GM18909 (cell line): ENCODE measurements at regions not wholly inside any gene's neighbourhood (a gene's known extent, or its start where the extent isn't known, plus 50 kb on each side); places are given as distances from the start of the nearest gene placed in this dataset.

ENCODE experiments used
- ATAC-seq: cut with Tn5 transposase; IDR thresholded peaks from one replicate; pipeline ENCODE4 v1.9.1; 2021; ENCODE audit warnings: mild to moderate bottlenecking; ENCODE audit not compliant: unreplicated experiment, poor library complexity

- ATAC-seq = no peak
Observed at GRCh38 chr11:134481933-134482527, 70.0 kb upstream of the B3GAT1 start.

GRCh38 chr11:134481135-134481534 lies 69.1 kb upstream of the B3GAT1 start:
- ATAC-seq = no peak

- no peak for ATAC-seq
Observed at GRCh38 chr11:134480136-134480712, 68.2 kb upstream of the B3GAT1 start.

- ATAC-seq = no peak
Observed at GRCh38 chr11:134479206-134480135, 67.4 kb upstream of the B3GAT1 start.

- no peak for ATAC-seq
Observed at GRCh38 chr11:134478611-134479010, 66.6 kb upstream of the B3GAT1 start.

GRCh38 chr11:134478176-134478575 lies 66.1 kb upstream of the B3GAT1 start:
- no peak for ATAC-seq

- no peak for ATAC-seq
Observed at GRCh38 chr11:134477486-134477885, 65.4 kb upstream of the B3GAT1 start.

GRCh38 chr11:134476435-134477021 lies 64.5 kb upstream of the B3GAT1 start:
- no peak for ATAC-seq

- ATAC-seq = no peak
Observed at GRCh38 chr11:134475951-134476350, 63.9 kb upstream of the B3GAT1 start.

GRCh38 chr11:134474942-134475341 lies 62.9 kb upstream of the B3GAT1 start:
- no peak for ATAC-seq

- no peak for ATAC-seq
Observed at GRCh38 chr11:134474070-134474860, 62.2 kb upstream of the B3GAT1 start.

GRCh38 chr11:134471716-134472455 lies 59.8 kb upstream of the B3GAT1 start:
- ATAC-seq = no peak

- no peak for ATAC-seq
Observed at GRCh38 chr11:134471087-134471715, 59.2 kb upstream of the B3GAT1 start.

GRCh38 chr11:134470238-134470637 lies 58.2 kb upstream of the B3GAT1 start:
- no peak for ATAC-seq

GRCh38 chr11:134469627-134470026 lies 57.6 kb upstream of the B3GAT1 start:
- ATAC-seq = no peak

GRCh38 chr11:134468796-134469195 lies 56.8 kb upstream of the B3GAT1 start:
- ATAC-seq = no peak

- ATAC-seq = no peak
Observed at GRCh38 chr11:134468081-134468668, 56.1 kb upstream of the B3GAT1 start.

GRCh38 chr11:134466610-134467567 lies 54.8 kb upstream of the B3GAT1 start:
- ATAC-seq = no peak
